ENCODE measurements at regions not wholly inside any gene's neighbourhood (a gene's known extent, or its start where the extent isn't known, plus 50 kb on each side); places are given as distances from the start of the nearest gene placed in this dataset.

DNA sequence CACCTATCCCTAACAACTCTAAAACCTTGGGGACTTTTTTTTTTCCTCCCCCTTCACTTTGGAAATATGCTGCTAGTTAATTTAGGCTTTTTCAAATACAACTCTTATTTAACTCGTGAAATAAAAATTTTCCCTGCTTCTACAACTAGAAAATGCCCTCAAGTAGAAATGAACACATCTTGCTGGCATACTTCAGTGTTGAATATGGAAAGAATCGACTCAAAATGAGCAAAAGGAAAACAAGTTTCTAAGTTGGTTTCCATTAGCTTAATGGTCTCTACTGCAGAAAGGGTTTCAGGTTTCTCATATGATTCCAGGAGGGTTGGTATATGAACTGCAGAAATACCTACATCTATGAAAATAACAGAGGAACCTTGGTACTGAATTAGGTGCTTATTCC lies 118.3 kb upstream of the TMTC1 start:
- TF ChIP-seq POLR2A (IDR thresholded peaks at IDR 0.05), result no peak
- TF ChIP-seq, protein P1, sequence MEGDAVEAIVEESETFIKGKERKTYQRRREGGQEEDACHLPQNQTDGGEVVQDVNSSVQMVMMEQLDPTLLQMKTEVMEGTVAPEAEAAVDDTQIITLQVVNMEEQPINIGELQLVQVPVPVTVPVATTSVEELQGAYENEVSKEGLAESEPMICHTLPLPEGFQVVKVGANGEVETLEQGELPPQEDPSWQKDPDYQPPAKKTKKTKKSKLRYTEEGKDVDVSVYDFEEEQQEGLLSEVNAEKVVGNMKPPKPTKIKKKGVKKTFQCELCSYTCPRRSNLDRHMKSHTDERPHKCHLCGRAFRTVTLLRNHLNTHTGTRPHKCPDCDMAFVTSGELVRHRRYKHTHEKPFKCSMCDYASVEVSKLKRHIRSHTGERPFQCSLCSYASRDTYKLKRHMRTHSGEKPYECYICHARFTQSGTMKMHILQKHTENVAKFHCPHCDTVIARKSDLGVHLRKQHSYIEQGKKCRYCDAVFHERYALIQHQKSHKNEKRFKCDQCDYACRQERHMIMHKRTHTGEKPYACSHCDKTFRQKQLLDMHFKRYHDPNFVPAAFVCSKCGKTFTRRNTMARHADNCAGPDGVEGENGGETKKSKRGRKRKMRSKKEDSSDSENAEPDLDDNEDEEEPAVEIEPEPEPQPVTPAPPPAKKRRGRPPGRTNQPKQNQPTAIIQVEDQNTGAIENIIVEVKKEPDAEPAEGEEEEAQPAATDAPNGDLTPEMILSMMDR (IDR thresholded peaks at IDR 0.05), result no peak

Data from testis (tissue), 2 donors.